Stimulated activated effector memory CD8-positive, alpha-beta T cell treated with anti-CD3 and anti-CD28 coated beads, Interleukin-12 subunit alpha, Interleukin-12 subunit beta, amount 100 ng/mL, for 72 hours (primary cell): ENCODE measurements at regions not wholly inside any gene's neighbourhood (a gene's known extent, or its start where the extent isn't known, plus 50 kb on each side); places are given as distances from the start of the nearest gene placed in this dataset.
"Not testable (repeated sequence)": the region's sequence is repeated elsewhere in the genome, so short reads cannot be mapped to it uniquely, and the experiment has no call there.

ENCODE experiments used
- ATAC-seq: fragments of 150-1000 bp; cut with Tn5 transposase; 2 replicates; pipeline ENCODE4 v1.10.0; 2021
- DNase-seq, 2 donors: peaks; one replicate each; pipeline ENCODE4 v3.0.0; 2021 to 2022; ENCODE audit warnings: low spot score in 2 of 2
- H3K27ac Mint-ChIP-seq: one replicate; pipeline ENCODE4 v1.8.0; 2022; ENCODE audit warnings: mild to moderate bottlenecking, mixed read lengths
- H3K36me3 Mint-ChIP-seq: one replicate; pipeline ENCODE4 v1.8.0; 2022; ENCODE audit warnings: mild to moderate bottlenecking, mixed read lengths
- H3K4me1 Mint-ChIP-seq: one replicate; pipeline ENCODE4 v1.8.0; 2022; ENCODE audit warnings: mixed read lengths
- H3K4me3 Mint-ChIP-seq: one replicate; pipeline ENCODE4 v1.8.0; 2022; ENCODE audit warnings: mild to moderate bottlenecking, mixed read lengths
- H3K9me3 Mint-ChIP-seq: one replicate; pipeline ENCODE4 v1.8.0; 2022; ENCODE audit warnings: mixed read lengths

DNA sequence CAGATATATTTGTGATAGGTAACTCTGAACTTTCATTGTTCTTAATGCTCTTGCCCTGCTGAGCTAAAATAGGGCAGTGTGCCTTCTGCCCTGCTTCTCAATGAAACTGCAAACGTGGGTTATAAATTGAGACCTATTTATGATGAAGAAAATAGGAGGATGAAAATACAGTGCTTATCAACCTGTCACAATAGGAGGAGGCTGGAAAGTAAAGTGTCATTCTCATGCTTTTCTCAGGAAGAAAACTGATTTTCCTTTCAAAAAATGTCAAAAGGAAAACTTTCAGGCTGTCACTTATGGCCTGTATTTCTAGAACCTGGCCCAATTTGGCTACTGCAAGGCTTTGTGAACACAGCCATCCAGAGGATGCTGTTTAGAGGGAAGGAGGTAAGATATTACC, 130.3 kb upstream of the TUSC1 start:
- Mint-ChIP-seq H3K9me3 (peaks cover 12% of the 10 kb centered on the region), H3K27ac (no peak overlapping the region)

DNA sequence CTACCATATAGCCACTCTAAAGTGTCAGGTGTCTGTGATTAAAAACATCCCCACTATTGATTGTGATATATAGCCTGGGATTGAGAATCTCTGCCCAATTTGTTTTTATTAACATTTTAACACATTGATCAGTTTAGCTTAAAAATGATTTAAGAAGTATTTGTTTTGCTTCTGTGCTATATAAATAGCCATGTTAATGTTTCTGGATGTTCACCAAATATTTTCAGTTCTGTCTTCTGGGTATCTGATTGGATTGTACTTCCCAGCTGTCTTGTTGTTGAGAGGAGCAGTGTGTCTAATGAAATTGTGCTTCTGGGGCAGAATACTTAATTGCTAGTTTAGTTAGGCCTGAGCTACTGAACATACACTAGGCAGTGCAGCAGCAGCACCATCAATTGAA, 126.6 kb upstream of the TUSC1 start:
- Mint-ChIP-seq H3K9me3 (peaks cover 11% of the 10 kb centered on the region), H3K27ac (no peak overlapping the region), H3K4me1 (no peaks in the 10 kb centered on the region), H3K36me3 (no peaks in the 10 kb centered on the region), H3K4me3 (no peak overlapping the region)
- ATAC-seq (no peak), DNase-seq (no peak)

More for the DNA sequence above, 130.3 kb upstream of the TUSC1 start:
- Mint-ChIP-seq H3K36me3 (no peaks in the 10 kb centered on the region), H3K4me3 (no peak overlapping the region), H3K4me1 (no peaks in the 10 kb centered on the region)
- no peak for ATAC-seq
- DNase-seq: no peak

DNA sequence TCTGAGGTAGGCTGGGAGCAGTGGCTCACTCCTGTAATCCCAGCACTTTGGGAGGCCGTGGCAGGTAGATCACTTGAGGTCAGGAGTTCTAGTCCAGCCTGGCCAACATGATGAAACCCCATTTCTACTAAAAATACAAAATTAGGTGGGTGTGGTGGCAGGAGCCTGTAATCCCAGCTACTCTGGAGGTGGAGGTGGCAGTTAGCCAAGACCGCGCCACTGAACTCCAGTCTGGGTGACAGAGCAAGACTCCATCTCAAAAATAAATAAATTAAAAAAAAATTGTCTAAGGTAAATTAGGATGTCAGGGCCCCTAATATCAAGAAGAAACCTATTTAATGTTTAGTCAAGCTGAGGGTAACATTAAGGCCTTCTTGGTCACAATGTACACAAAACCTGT, 123.7 kb upstream of the TUSC1 start:
- DNase-seq, H3K36me3 Mint-ChIP-seq, H3K4me3 Mint-ChIP-seq, H3K4me1 Mint-ChIP-seq, ATAC-seq, H3K27ac Mint-ChIP-seq: not testable (repeated sequence)
- peaks cover 12% of the 10 kb centered on the region for H3K9me3 Mint-ChIP-seq

DNA sequence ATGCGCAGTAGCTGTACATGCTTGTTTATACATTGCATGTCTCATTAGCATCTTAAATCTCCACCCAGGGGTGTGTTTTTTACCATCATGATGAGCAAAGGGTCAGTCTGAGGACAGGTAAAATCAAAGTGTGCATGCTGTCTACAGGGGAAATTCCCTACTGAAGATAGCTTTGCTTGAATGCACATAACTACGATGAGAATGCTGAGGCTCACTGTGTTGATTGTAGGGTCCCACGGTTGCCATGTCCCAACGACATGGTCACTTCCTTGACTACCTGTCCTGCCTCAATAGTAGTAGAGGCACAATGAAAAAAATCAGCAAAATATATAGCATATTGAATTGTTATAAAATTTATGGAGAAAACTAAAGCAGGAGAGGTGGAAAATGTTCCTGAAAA, 95.6 kb upstream of the TUSC1 start:
- no peak overlapping the region for H3K4me3 Mint-ChIP-seq
- no peak for DNase-seq
- no peak for ATAC-seq
- peaks cover 25% of the 10 kb centered on the region for H3K9me3 Mint-ChIP-seq
- H3K36me3 Mint-ChIP-seq: no peaks in the 10 kb centered on the region
- H3K4me1 Mint-ChIP-seq: no peaks in the 10 kb centered on the region
- no peak overlapping the region for H3K27ac Mint-ChIP-seq

DNA sequence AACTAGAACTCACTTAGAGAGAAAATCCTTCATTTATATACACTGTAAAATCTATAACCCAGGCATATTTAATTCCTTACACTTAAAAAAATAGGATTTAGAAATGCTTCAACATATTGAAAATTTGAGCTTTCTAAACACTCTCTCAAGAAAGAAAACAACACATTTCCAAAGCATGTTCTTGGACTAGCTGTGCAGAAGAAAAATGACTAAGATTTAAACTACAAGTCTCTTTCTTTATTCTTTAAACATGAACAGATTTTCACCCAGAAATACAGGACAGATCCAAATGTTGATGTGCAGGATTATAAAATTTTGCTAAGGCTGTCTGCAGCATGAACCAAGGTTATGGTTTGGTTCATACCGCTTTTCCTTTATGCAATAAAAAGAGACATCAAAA, 77.7 kb upstream of the TUSC1 start:
- ATAC-seq: no peak
- no peaks in the 10 kb centered on the region for H3K4me1 Mint-ChIP-seq
- H3K4me3 Mint-ChIP-seq: no peak overlapping the region

DNA sequence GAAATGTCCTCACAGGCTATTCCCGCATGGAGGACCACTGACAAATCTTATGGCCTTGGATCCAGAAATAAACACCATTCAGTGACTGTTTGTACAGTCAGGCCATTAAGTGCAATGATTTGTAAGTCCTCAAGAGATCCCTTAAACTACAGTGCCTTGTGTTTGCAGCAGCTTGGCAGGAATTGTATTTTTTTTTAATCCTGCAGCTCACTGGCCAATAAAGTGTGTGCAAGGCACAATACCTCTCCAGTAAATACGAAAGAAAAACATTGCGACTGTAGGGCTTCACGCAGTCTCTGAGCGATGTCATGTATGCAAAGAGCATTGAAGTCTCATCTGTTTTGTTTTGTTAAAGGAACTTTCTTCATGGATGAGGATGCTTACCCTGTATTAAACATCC, 74.2 kb upstream of the TUSC1 start:
- DNase-seq (no peak), ATAC-seq (no peak)
- peaks cover 24% of the 10 kb centered on the region for H3K9me3 Mint-ChIP-seq
- no peaks in the 10 kb centered on the region for H3K36me3 Mint-ChIP-seq
- no peak overlapping the region for H3K27ac Mint-ChIP-seq
- no peaks in the 10 kb centered on the region for H3K4me1 Mint-ChIP-seq
- H3K4me3 Mint-ChIP-seq: no peak overlapping the region

More for the DNA sequence above, 77.7 kb upstream of the TUSC1 start:
- DNase-seq: no peak
- Mint-ChIP-seq H3K9me3 (peaks cover 24% of the 10 kb centered on the region), H3K36me3 (no peaks in the 10 kb centered on the region), H3K27ac (no peak overlapping the region)

DNA sequence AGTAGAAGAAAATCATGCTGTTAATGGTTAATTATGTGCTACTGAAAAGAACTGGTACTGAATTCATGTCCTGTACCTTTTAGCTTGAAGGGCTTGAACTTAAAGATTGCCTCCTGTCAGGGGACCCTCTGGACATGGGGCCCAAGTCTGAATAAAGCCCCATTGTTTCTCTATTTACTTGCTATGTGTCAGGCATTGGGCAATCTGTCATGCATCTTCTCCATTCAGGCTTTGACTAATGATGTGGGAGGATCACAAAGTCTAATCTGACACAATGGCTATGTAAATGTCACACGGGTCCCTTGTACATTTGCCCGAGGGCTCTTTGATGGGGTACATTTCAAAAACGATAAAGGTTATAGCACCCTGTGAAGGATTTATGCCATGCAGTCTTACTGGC, 64.0 kb upstream of the TUSC1 start:
- no peak for ATAC-seq
- Mint-ChIP-seq H3K4me3 (no peak overlapping the region), H3K9me3 (peaks cover 14% of the 10 kb centered on the region), H3K36me3 (no peaks in the 10 kb centered on the region), H3K4me1 (no peaks in the 10 kb centered on the region), H3K27ac (no peak overlapping the region)
- no peak for DNase-seq

DNA sequence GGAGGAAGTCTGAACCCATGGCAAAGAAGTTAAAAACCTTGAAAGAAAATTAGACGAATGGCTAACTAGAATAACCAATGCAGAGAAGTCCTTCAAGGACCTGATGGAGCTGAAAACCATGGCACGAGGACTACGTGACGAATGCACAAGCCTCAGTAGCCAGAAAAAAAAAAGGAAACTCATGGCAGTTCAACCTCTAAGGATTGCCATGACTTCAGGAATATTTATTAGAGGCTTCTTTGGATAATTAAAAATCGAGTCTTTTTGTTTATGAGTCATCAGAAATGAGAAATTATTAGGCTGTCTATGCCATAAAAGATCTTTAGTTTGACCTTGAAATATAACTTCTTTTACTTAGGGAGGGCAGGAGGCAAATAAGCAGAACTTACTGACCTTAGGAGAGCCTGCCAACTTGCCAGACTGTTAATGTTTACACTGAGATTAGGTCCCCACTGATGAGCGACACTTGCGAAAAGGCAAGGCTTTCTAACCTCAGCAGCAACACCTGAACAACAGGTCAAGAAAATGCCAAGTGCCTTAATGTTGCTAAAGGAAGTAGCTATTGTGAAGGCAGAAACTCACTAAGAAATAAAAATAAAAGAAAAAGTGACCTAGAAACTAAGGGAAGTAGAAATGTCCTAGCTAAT, 55.2 kb upstream of the TUSC1 start:
- DNase-seq (no peak), ATAC-seq (no peak)
- Mint-ChIP-seq H3K9me3 (peaks cover 17% of the 10 kb centered on the region), H3K4me1 (no peaks in the 10 kb centered on the region), H3K36me3 (no peaks in the 10 kb centered on the region), H3K4me3 (no peak overlapping the region), H3K27ac (no peak overlapping the region)

DNA sequence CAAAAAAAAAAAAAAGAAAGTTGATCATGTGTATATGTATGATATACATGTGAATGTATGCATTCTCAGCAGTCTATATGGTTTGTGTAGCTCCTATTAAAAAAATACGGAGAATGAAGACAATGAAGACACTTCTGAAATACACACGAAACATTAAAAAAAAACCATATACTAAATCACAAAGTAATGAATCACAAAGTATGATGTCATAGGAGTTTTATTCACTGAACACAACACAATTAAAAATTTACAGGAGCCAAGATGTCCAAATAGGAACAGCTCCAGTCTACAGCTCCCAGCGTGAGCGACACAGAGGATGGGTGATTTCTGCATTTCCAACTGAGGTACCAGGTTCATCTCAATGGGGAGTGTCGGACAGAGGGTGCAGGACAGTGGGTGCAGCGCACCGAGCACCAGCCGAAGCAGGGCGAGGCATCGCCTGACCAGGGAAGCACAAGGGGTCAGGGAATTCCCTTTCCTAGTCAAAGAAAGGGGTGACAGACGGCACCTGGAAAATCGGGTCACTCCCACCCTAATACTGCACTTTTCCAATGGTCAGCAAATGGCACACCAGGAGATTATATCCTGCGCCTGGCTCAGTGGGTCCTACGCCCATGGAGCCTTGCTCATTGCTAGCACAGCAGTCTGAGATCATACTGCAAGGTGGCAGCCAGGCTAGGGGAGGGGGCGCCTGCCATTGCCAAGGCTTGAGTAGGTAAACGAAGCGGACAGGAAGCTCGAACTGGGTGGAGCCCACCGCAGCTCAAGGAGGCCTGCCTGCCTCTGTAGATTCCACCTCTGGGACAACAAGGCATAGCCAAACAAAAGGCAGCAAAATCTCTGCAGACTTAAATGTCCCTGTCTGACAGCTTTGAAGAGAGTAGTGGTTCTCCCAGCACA, 53.9 kb upstream of the TUSC1 start:
- not testable (repeated sequence) for DNase-seq, ATAC-seq, H3K36me3 Mint-ChIP-seq, H3K4me3 Mint-ChIP-seq, H3K27ac Mint-ChIP-seq, H3K4me1 Mint-ChIP-seq
- H3K9me3 Mint-ChIP-seq: peaks cover 17% of the 10 kb centered on the region
